NCI-H1105 (cell line): ENCODE measurements at regions not wholly inside any gene's neighbourhood (a gene's known extent, or its start where the extent isn't known, plus 50 kb on each side); places are given as distances from the start of the nearest gene placed in this dataset.
A peak's percentile ranks its signal among the peaks of the same experiment; 100 is the strongest.

Source experiments
- DNase-seq: peaks from one replicate; lab custom pipeline; 2025; lab: John Stamatoyannopoulos, UW

DNA sequence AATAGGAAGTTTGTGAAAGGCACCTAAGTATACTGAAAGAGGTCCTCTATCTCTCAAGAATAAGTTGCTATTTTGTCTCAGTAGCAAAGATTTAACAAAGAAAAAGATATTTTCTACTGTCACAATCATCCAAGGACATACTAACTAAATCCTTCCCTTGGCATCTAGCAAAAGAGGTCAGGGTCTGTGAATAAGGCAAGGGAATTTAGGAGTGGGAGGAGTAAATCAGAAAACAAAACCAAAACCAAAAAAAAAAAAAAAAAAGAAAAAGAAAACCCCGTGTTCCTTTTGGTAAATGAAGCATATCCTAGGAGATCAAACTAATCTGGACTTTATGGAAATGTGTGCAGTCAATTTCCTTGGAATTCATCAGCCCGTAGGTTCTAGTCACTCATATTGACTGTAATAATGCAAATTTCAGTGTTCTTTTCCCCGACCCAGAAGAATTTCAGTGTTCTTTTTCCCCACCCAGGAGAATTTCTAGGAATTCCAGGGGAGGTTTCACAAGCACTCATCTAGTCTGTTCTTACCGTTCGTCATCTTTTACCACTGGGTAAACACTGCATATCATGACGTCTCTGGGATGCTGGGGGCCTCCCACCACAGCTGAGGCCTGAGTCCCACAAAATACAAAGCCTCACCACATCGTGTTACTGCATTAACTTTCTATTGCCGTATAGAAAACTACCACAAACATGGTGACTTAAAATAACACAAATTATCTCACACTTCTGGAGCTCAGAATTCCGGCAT is 113.8 kb upstream of the CCDC54 start:
- DNase-seq: no peak

GRCh38 chr3:107264888-107265287 is 112.4 kb upstream of the CCDC54 start:
- no peak for DNase-seq

- DNase-seq: no peak
These were observed 111.7 kb upstream of the CCDC54 start for GRCh38 chr3:107265526-107265925.

- DNase-seq: no peak
These were observed 108.8 kb upstream of the CCDC54 start for GRCh38 chr3:107268469-107268868.

- no peak for DNase-seq
These were observed 108.1 kb upstream of the CCDC54 start for GRCh38 chr3:107269136-107269535.

- DNase-seq: peak; percentile 32
These were observed 105.4 kb upstream of the CCDC54 start for GRCh38 chr3:107271787-107272387.

- no peak for DNase-seq
These were observed 104.8 kb upstream of the CCDC54 start for GRCh38 chr3:107272471-107272870.

GRCh38 chr3:107272885-107273284 is 104.4 kb upstream of the CCDC54 start:
- no peak for DNase-seq

DNA sequence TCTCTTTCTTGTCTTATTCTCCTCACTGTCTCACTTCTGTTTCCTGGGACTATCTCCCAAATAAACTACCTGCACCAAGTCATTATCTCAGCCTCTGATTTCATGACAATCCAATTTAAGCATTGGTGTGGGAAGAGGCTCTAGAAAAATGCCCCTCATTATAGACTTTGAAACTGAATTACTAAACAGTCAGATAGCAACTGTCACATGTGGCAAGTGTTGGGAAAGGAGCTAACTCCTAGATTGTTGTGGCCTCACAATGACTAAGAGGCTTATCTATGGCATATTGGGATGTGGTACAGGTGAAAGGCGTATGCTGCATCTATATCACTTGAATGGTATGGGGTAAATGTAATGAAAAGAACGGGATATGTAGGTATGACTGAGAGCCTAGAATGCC is 103.5 kb upstream of the CCDC54 start:
- no peak for DNase-seq

DNA sequence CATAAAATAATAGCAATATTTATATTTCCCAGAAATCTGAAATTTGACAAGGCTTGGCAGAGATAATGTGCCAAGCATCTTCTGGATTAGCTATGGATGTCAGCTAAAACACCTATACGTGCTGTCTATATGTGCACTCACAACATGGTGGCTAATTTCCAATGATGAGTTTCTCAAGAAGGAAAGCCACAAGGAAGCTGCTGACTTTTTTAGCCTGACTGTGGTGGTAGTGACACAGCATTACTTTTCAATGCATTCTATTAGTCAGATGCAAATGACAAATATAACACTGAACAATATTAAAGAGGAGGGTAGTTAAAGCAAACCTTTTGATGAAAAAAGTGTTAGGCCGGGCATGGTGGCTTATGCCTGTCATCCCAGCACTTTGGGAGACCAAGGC is 101.7 kb upstream of the CCDC54 start:
- no peak for DNase-seq

DNA sequence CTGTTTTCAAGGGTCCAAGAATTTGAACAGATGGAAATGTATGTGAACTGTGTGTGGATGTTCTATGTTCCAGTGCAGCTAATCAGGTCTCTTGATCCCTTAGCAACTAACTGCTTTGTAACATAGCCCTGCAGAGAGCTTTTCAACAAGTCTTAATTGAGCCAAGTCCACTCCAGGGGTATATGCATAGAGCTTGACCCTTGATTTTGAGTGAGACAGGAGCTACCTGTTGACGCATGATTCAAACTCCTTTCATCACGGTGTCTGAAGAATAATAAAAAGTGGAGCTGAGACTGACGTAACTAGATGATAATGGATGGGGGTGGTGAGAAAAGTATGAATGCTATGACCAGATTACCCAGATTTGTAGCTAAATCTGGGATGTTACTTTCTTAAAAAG is 93.3 kb upstream of the CCDC54 start:
- no peak for DNase-seq

GRCh38 chr3:107284612-107285011 is 92.6 kb upstream of the CCDC54 start:
- no peak for DNase-seq

DNA sequence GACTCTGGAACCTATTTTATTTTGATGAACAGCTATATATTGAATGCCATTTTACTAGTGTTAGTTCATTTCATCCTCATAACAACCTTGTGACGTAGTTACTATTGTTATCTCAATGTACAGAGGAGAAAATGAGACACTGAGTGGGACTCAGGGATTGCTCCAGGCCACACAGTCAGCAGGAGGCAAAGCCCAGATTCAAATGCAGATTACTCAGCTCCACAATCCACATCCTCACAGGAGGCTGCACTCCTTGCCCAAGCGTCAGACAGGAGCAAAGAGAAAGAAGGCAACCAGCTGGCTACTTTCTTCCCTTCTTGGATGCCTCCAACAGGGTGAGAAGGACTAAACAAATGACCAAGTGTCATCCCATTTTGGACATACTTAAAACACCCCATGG is 92.0 kb upstream of the CCDC54 start:
- no peak for DNase-seq

- DNase-seq: no peak
These were observed 87.9 kb upstream of the CCDC54 start for GRCh38 chr3:107289354-107289753.

DNA sequence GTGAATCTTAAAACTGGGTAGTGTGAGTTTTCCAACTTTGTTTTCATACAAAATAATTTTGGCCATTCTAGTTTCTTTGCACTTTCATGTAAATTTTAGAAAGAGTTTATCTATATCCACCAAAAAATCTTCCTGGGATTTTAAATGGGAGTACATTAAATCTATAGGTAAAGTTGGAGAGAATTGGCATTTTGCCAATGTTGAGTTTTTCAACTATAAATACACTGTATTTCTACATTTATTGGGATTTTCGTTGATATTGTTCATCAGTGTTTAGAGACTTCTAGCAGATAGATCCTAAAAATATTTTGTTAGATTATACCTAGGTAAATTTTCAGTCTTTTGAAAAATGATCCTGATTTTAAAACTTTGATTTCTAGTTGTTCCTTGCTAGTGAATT is 83.1 kb upstream of the CCDC54 start:
- no peak for DNase-seq

- no peak for DNase-seq
These were observed 79.6 kb upstream of the CCDC54 start for GRCh38 chr3:107297597-107297996.

- no peak for DNase-seq
These were observed 70.0 kb upstream of the CCDC54 start for GRCh38 chr3:107307205-107307604.

DNA sequence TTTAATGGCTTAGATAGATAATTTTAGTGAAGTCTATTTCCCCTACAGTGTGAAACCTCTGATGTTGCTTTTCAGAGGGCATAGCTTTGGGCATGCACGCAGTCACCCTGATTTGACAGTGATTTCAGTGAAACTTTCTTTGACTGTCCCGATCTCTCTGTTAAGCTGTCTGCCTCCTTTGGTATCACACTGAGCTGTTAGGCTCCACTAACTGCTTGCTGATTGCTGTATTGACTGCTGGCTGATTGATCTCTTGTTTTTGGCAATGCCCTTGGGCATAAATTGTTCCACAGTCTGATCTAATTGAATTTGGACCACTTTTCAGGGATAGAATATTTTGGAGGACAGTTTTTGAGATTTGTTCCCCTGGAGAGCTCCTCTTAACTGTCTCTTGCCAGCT is 68.5 kb upstream of the CCDC54 start:
- DNase-seq: no peak

GRCh38 chr3:107309312-107309711 is 67.9 kb upstream of the CCDC54 start:
- DNase-seq: no peak

GRCh38 chr3:107313711-107314110 is 63.5 kb upstream of the CCDC54 start:
- no peak for DNase-seq

- DNase-seq: no peak
These were observed 62.1 kb upstream of the CCDC54 start for GRCh38 chr3:107315141-107315540.

DNA sequence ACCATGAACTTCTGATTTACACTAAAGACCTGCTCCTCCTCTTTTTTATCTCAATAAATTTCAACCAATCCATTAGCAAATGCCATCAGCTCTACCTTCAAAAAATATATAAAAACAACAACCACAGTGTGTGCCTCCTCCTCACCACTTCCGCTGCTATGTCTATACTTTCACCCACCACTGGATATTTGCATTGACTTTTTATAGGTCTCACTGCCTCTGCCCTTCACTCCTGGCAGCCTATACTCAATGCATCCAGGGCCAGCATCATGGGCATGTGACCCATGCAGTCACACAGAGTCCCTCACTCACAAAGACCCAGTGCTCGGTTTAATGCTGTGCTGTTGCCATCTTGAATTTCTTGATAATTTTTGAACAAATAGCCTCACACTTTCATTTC is 53.5 kb upstream of the CCDC54 start:
- DNase-seq: no peak

- no peak for DNase-seq
These were observed 51.8 kb upstream of the CCDC54 start for GRCh38 chr3:107325446-107325845.
